Karpas-422 (cell line): ENCODE measurements at regions not wholly inside any gene's neighbourhood (a gene's known extent, or its start where the extent isn't known, plus 50 kb on each side); places are given as distances from the start of the nearest gene placed in this dataset.
A peak's percentile ranks its signal among the peaks of the same experiment; 100 is the strongest.

Experiments
- DNase-seq: peaks from one replicate; pipeline ENCODE4 v3.0.0-alpha.2; 2015
- H2AFZ ChIP-seq: fragments of 200-600 bp; sonication (generic); 2 replicates; pipeline ENCODE4 v1.6.1; 2014; ENCODE audit warnings: antibody characterized with exemption, low read length, mixed read lengths
- H3K27ac ChIP-seq: fragments of 200-600 bp; sonication (generic); 2 replicates; pipeline ENCODE4 v1.5.1; 2014; ENCODE audit warnings: mild to moderate bottlenecking, low read length, moderate library complexity
- H3K27me3 ChIP-seq: fragments of 200-600 bp; sonication (generic); 2 replicates; pipeline ENCODE4 v1.6.1; 2014; ENCODE audit warnings: low read length, mixed read lengths
- H3K36me3 ChIP-seq: fragments of 200-600 bp; sonication (generic); 2 replicates; pipeline ENCODE4 v1.6.1; 2014; ENCODE audit warnings: low read length, mixed read lengths; ENCODE audit not compliant: insufficient read depth
- H3K4me1 ChIP-seq: fragments of 200-600 bp; sonication (generic); 2 replicates; pipeline ENCODE4 v1.6.1; 2014; ENCODE audit warnings: mild to moderate bottlenecking, low read length, mixed read lengths
- H3K4me2 ChIP-seq: fragments of 200-600 bp; sonication (generic); 2 replicates; pipeline ENCODE4 v1.6.1; 2014; ENCODE audit warnings: low read length, low read depth, mild to moderate bottlenecking; ENCODE audit not compliant: poor library complexity, severe bottlenecking
- H3K4me3 ChIP-seq: fragments of 200-600 bp; sonication (generic); 2 replicates; pipeline ENCODE4 v1.5.1; 2014; ENCODE audit warnings: mild to moderate bottlenecking, antibody characterized with exemption, low read length, mixed read lengths
- H3K79me2 ChIP-seq: fragments of 200-600 bp; sonication (generic); 2 replicates; pipeline ENCODE4 v1.6.1; 2014; ENCODE audit warnings: mild to moderate bottlenecking, low read length, mixed read lengths
- H3K9ac ChIP-seq: fragments of 200-600 bp; sonication (generic); 2 replicates; pipeline ENCODE4 v1.6.0; 2014; ENCODE audit warnings: low read length
- H3K9me2 ChIP-seq: fragments of 200-600 bp; sonication (generic), shearing (Covaris generic); replicated peaks from 2 replicates; pipeline ENCODE4 v1.6.0; 2014; ENCODE audit warnings: mild to moderate bottlenecking, low read length, moderate library complexity; ENCODE audit not compliant: insufficient read depth
- H3K9me3 ChIP-seq: fragments of 300-700, 200-600 bp; sonication (generic); 2 replicates; pipeline ENCODE4 v1.6.1; 2014; ENCODE audit warnings: low read length, mixed read lengths
- H4K20me1 ChIP-seq: fragments of 200-600 bp; sonication (generic); 2 replicates; pipeline ENCODE4 v1.6.1; 2014; ENCODE audit warnings: mild to moderate bottlenecking, antibody characterized with exemption, low read length, low read depth; ENCODE audit not compliant: insufficient read depth

GRCh38 chr12:116647813-116648212 is 88.6 kb downstream of the MAP1LC3B2 start:
- H3K9ac ChIP-seq, result no peak overlapping the region
- H3K27me3 ChIP-seq, result no peaks in the 10 kb centered on the region; the same call in 1 of the 2 replicates
- no peak overlapping the region for H3K4me2 ChIP-seq
- H3K4me3 ChIP-seq, result no peak overlapping the region
- peaks cover 19% of the 10 kb centered on the region for H3K4me1 ChIP-seq
- H3K79me2 ChIP-seq, result no peaks in the 10 kb centered on the region
- H3K36me3 ChIP-seq, result no peaks in the 10 kb centered on the region
- no peaks in the 10 kb centered on the region for H3K9me2 ChIP-seq
- no peak overlapping the region for H3K27ac ChIP-seq
- H4K20me1 ChIP-seq, result no peaks in the 10 kb centered on the region
- no peak overlapping the region for H2AFZ ChIP-seq
- H3K9me3 ChIP-seq, result no peaks in the 10 kb centered on the region; the same call in 1 of the 2 replicates
- DNase-seq, result no peak

- no peak for DNase-seq
- H3K9ac ChIP-seq, result no peak overlapping the region
- H3K79me2 ChIP-seq, result no peaks in the 10 kb centered on the region
- H2AFZ ChIP-seq, result no peak overlapping the region
- no peak overlapping the region for H3K4me2 ChIP-seq
- no peaks in the 10 kb centered on the region; the same call in 1 of the 2 replicates for H3K27me3 ChIP-seq
- H3K27ac ChIP-seq, result no peak overlapping the region
- H3K9me2 ChIP-seq, result no peaks in the 10 kb centered on the region
- H4K20me1 ChIP-seq, result no peaks in the 10 kb centered on the region
- H3K4me3 ChIP-seq, result no peak overlapping the region
- H3K36me3 ChIP-seq, result no peaks in the 10 kb centered on the region
- no peaks in the 10 kb centered on the region; the same call in 1 of the 2 replicates for H3K9me3 ChIP-seq
- H3K4me1 ChIP-seq, result peaks cover 25% of the 10 kb centered on the region
Observed at GRCh38 chr12:116646901-116647300, 87.7 kb downstream of the MAP1LC3B2 start.

GRCh38 chr12:116644806-116645205 is 85.6 kb downstream of the MAP1LC3B2 start:
- Histone ChIP-seq H3K9me3 (no peaks in the 10 kb centered on the region; the same call in 1 of the 2 replicates), H3K36me3 (no peaks in the 10 kb centered on the region), H3K27me3 (no peaks in the 10 kb centered on the region; the same call in 1 of the 2 replicates)

GRCh38 chr12:116642683-116643082 is 83.5 kb downstream of the MAP1LC3B2 start:
- no peaks in the 10 kb centered on the region for H3K27me3 ChIP-seq
- DNase-seq, result peak; percentile 52
- H3K9me2 ChIP-seq, result no peaks in the 10 kb centered on the region
- H3K9me3 ChIP-seq, result no peaks in the 10 kb centered on the region; the same call in 1 of the 2 replicates
- H4K20me1 ChIP-seq, result no peaks in the 10 kb centered on the region
- H3K9ac ChIP-seq, result no peak overlapping the region
- no peak overlapping the region for H3K4me3 ChIP-seq
- H2AFZ ChIP-seq, result no peak overlapping the region
- no peak overlapping the region for H3K4me2 ChIP-seq
- no peaks in the 10 kb centered on the region for H3K36me3 ChIP-seq
- H3K4me1 ChIP-seq, result peaks cover 25% of the 10 kb centered on the region
- H3K27ac ChIP-seq, result no peak overlapping the region
- no peaks in the 10 kb centered on the region for H3K79me2 ChIP-seq

More at GRCh38 chr12:116644806-116645205, 85.6 kb downstream of the MAP1LC3B2 start:
- DNase-seq, result peak; percentile 76
- H3K79me2 ChIP-seq, result no peaks in the 10 kb centered on the region
- H4K20me1 ChIP-seq, result no peaks in the 10 kb centered on the region
- H3K27ac ChIP-seq, result peak overlapping the region; percentile 28
- no peaks in the 10 kb centered on the region for H3K9me2 ChIP-seq
- H2AFZ ChIP-seq, result no peak overlapping the region
- H3K4me1 ChIP-seq, result peaks cover 25% of the 10 kb centered on the region
- peak overlapping the region; percentile 17 for H3K4me2 ChIP-seq
- H3K9ac ChIP-seq, result no peak overlapping the region
- no peak overlapping the region for H3K4me3 ChIP-seq

- H3K4me1 ChIP-seq, result peaks cover 25% of the 10 kb centered on the region
- no peaks in the 10 kb centered on the region for H3K9me2 ChIP-seq
- no peak overlapping the region for H3K4me2 ChIP-seq
- no peaks in the 10 kb centered on the region for H3K79me2 ChIP-seq
- H3K9me3 ChIP-seq, result no peaks in the 10 kb centered on the region; the same call in 1 of the 2 replicates
- no peaks in the 10 kb centered on the region for H3K27me3 ChIP-seq
- H4K20me1 ChIP-seq, result no peaks in the 10 kb centered on the region
- no peak overlapping the region for H3K27ac ChIP-seq
- DNase-seq, result no peak
- no peak overlapping the region for H3K4me3 ChIP-seq
- H3K36me3 ChIP-seq, result no peaks in the 10 kb centered on the region
- H2AFZ ChIP-seq, result no peak overlapping the region
- H3K9ac ChIP-seq, result no peak overlapping the region
Observed at GRCh38 chr12:116642106-116642505, 82.9 kb downstream of the MAP1LC3B2 start.

GRCh38 chr12:116640281-116640680 is 81.1 kb downstream of the MAP1LC3B2 start:
- H3K9me2 ChIP-seq, result no peaks in the 10 kb centered on the region
- no peak overlapping the region for H3K27ac ChIP-seq
- H2AFZ ChIP-seq, result no peak overlapping the region
- no peak overlapping the region for H3K4me3 ChIP-seq
- no peaks in the 10 kb centered on the region; the same call in 1 of the 2 replicates for H3K9me3 ChIP-seq
- H3K9ac ChIP-seq, result no peak overlapping the region
- no peaks in the 10 kb centered on the region for H3K79me2 ChIP-seq
- no peaks in the 10 kb centered on the region for H3K27me3 ChIP-seq
- H4K20me1 ChIP-seq, result no peaks in the 10 kb centered on the region; the same call in 1 of the 2 replicates
- H3K4me1 ChIP-seq, result peaks cover 38% of the 10 kb centered on the region
- H3K36me3 ChIP-seq, result no peaks in the 10 kb centered on the region
- no peak for DNase-seq
- H3K4me2 ChIP-seq, result no peak overlapping the region

GRCh38 chr12:116639765-116640164 is 80.6 kb downstream of the MAP1LC3B2 start:
- no peaks in the 10 kb centered on the region for H3K27me3 ChIP-seq
- no peaks in the 10 kb centered on the region for H3K9me2 ChIP-seq
- no peaks in the 10 kb centered on the region; the same call in 1 of the 2 replicates for H3K9me3 ChIP-seq
- H3K4me3 ChIP-seq, result no peak overlapping the region
- H3K27ac ChIP-seq, result no peak overlapping the region
- no peaks in the 10 kb centered on the region for H3K36me3 ChIP-seq
- H3K4me1 ChIP-seq, result peaks cover 38% of the 10 kb centered on the region
- no peak for DNase-seq
- no peaks in the 10 kb centered on the region for H3K79me2 ChIP-seq
- no peak overlapping the region for H3K4me2 ChIP-seq
- no peak overlapping the region for H3K9ac ChIP-seq
- H2AFZ ChIP-seq, result no peak overlapping the region
- no peaks in the 10 kb centered on the region; the same call in 1 of the 2 replicates for H4K20me1 ChIP-seq

- Histone ChIP-seq H3K27ac (no peak overlapping the region), H3K27me3 (no peaks in the 10 kb centered on the region), H3K9me2 (no peaks in the 10 kb centered on the region), H3K9ac (no peak overlapping the region), H3K4me2 (no peak overlapping the region), H3K4me1 (peaks cover 33% of the 10 kb centered on the region), H3K4me3 (no peak overlapping the region), H4K20me1 (no peaks in the 10 kb centered on the region; the same call in 1 of the 2 replicates), H3K36me3 (no peaks in the 10 kb centered on the region), H2AFZ (no peak overlapping the region), H3K9me3 (no peaks in the 10 kb centered on the region), H3K79me2 (no peaks in the 10 kb centered on the region)
- DNase-seq, result no peak
Observed at GRCh38 chr12:116638376-116638775, 79.2 kb downstream of the MAP1LC3B2 start.
